GM23338 (cell line): ENCODE measurements at regions not wholly inside any gene's neighbourhood (a gene's known extent, or its start where the extent isn't known, plus 50 kb on each side); places are given as distances from the start of the nearest gene placed in this dataset.

Experiments
- CREB1 ChIP-seq: fragments of 250-450 bp; sonication (Bioruptor Pico); IDR thresholded peaks from 2 replicates; pipeline ENCODE4 v1.5.0; 2020; ENCODE audit warnings: low read depth, mild to moderate bottlenecking, moderate library complexity
- EZH2 ChIP-seq: fragments of 200-600 bp; sonication (generic); IDR thresholded peaks from one replicate; pipeline ENCODE4 v1.8.0; 2017; ENCODE audit warnings: antibody characterized with exemption, mild to moderate bottlenecking, low read depth; ENCODE audit not compliant: unreplicated experiment
- EZH2phosphoT487 ChIP-seq: fragments of 200-600 bp; sonication (generic); IDR thresholded peaks from one replicate; pipeline ENCODE4 v1.8.1; 2018; ENCODE audit warnings: antibody characterized with exemption; ENCODE audit not compliant: unreplicated experiment
- JUNB ChIP-seq: IDR thresholded peaks from one replicate; pipeline ENCODE4 v1.6.1; 2016; ENCODE audit warnings: antibody characterized with exemption; ENCODE audit not compliant: unreplicated experiment
- NANOG ChIP-seq: IDR thresholded peaks from 2 replicates; pipeline ENCODE4 v1.6.1; 2016; ENCODE audit warnings: antibody characterized with exemption, borderline replicate concordance
- POLR2AphosphoS5 ChIP-seq: IDR thresholded peaks from 2 replicates; pipeline ENCODE4 v1.6.1; 2016; ENCODE audit warnings: antibody characterized with exemption, low read depth
- REST ChIP-seq: IDR thresholded peaks from one replicate; pipeline ENCODE4 v1.6.1; 2018; ENCODE audit warnings: antibody characterized with exemption; ENCODE audit not compliant: unreplicated experiment
- STAT1 ChIP-seq: IDR thresholded peaks from one replicate; pipeline ENCODE4 v1.6.1; 2016; ENCODE audit warnings: antibody characterized with exemption; ENCODE audit not compliant: unreplicated experiment
- ZNF114 ChIP-seq: fragments of 250-450 bp; sonication (Bioruptor Pico); IDR thresholded peaks from 2 replicates; pipeline ENCODE4 v1.5.0; 2020; ENCODE audit warnings: mild to moderate bottlenecking, moderate library complexity
- ZNF331 ChIP-seq: fragments of 250-450 bp; sonication (Bioruptor Pico); IDR thresholded peaks from 2 replicates; pipeline ENCODE4 v1.5.0; 2020; ENCODE audit warnings: low read depth, mild to moderate bottlenecking, moderate library complexity
- ZNF462 ChIP-seq: fragments of 250-450 bp; sonication (Bioruptor Pico); IDR thresholded peaks from 2 replicates; pipeline ENCODE4 v1.5.0; 2020; ENCODE audit warnings: mild to moderate bottlenecking, moderate library complexity

- TF ChIP-seq ZNF462 (no peak), EZH2 (no peak), CREB1 (CRISPR knock-in tag) (no peak), EZH2phosphoT487 (no peak), ZNF331 (CRISPR knock-in tag) (no peak), ZNF114 (CRISPR knock-in tag) (no peak), REST (no peak), NANOG (no peak), POLR2AphosphoS5 (no peak), STAT1 (no peak), JUNB (no peak)
Observed at GRCh38 chr22:19615001-19615461, 90.8 kb upstream of the CLDN5 start (continued).
